K562 (cell line): ENCODE measurements at regions not wholly inside any gene's neighbourhood (a gene's known extent, or its start where the extent isn't known, plus 50 kb on each side); places are given as distances from the start of the nearest gene placed in this dataset.

Experiments used
- ADNP ChIP-seq: fragments of 200-800 bp; sonication (Bioruptor generic); IDR thresholded peaks from 2 replicates; pipeline ENCODE4 v1.6.1; 2016; ENCODE audit warnings: missing genetic modification characterization, missing compliant biosample characterization
- ATF6 ChIP-seq: sonication (generic); formaldehyde crosslinking; IDR thresholded peaks from 2 replicates; pipeline ENCODE4 v1.4.0; 2020; ENCODE audit warnings: mild to moderate bottlenecking, missing genetic modification reagents
- GABPB1 ChIP-seq: sonication (generic); formaldehyde crosslinking; IDR thresholded peaks from 2 replicates; pipeline ENCODE4 v1.8.0; 2022; ENCODE audit warnings: mild to moderate bottlenecking, missing genetic modification reagents
- NR4A1 ChIP-seq, 2 experiments: fragments of 250-450 bp in 1 of 2; fragments of 450-650 bp in 1 of 2; sonication (Bioruptor Pico) in 1 of 2; IDR thresholded peaks; 2 replicates each; pipeline versions ENCODE4 v1.4.0 to v1.6.1; 2016 to 2020; ENCODE audit warnings: mild to moderate bottlenecking in 2 of 2, missing compliant biosample characterization in 1 of 2, missing genetic modification characterization in 1 of 2, moderate library complexity in 1 of 2
- PRPF4 ChIP-seq: fragments of 200-400 bp; formaldehyde crosslinking; IDR thresholded peaks from one replicate; pipeline ENCODE4 v1.6.1; 2017; ENCODE audit warnings: low read length, low read depth, mild to moderate bottlenecking; ENCODE audit not compliant: insufficient read depth, poor library complexity, severe bottlenecking
- USF1 ChIP-seq: sonication (generic); formaldehyde crosslinking; IDR thresholded peaks from 2 replicates; pipeline ENCODE4 v1.9.0; 2022; ENCODE audit warnings: mild to moderate bottlenecking, missing genetic modification reagents
- ZNF280A ChIP-seq: fragments of 450-650 bp; IDR thresholded peaks from 2 replicates; pipeline ENCODE4 v1.6.1; 2018; ENCODE audit warnings: mild to moderate bottlenecking, low read depth; ENCODE audit not compliant: partially characterized antibody
- ZNF740 ChIP-seq, 3 experiments: fragments of 200-800 bp in 1 of 3; sonication (Bioruptor generic) in 1 of 3; sonication (generic) in 1 of 3; formaldehyde crosslinking in 1 of 3; IDR thresholded peaks; 2 replicates each; pipeline versions ENCODE4 v1.6.1 to v1.8.0; 2016 to 2022; ENCODE audit warnings: mild to moderate bottlenecking in 2 of 3, missing compliant biosample characterization in 2 of 3, missing genetic modification characterization in 2 of 3, missing genetic modification reagents in 1 of 3
- TF ChIP-seq, protein P1 (sequence below): sonication (generic); formaldehyde crosslinking; IDR thresholded peaks from 2 replicates; pipeline ENCODE4 v1.8.0; 2022; ENCODE audit warnings: mild to moderate bottlenecking, missing genetic modification reagents, borderline replicate concordance

- TF ChIP-seq NR4A1 (CRISPR knock-in tag; IDR thresholded peaks at IDR 0.05), result no peak
- TF ChIP-seq NR4A1 (tag; IDR thresholded peaks at IDR 0.05), result no peak
- TF ChIP-seq ADNP (tag), result no peak
- no peak for TF ChIP-seq PRPF4
- no peak for TF ChIP-seq USF1
- TF ChIP-seq ATF6, result no peak
- no peak for TF ChIP-seq ZNF740 (CRISPR knock-in tag; IDR thresholded peaks at IDR 0.05)
- no peak for TF ChIP-seq ZNF740 (tag; IDR thresholded peaks at IDR 0.05)
- no peak for TF ChIP-seq GABPB1 (CRISPR knock-in tag)
- no peak for TF ChIP-seq ZNF280A
- TF ChIP-seq, protein P1, sequence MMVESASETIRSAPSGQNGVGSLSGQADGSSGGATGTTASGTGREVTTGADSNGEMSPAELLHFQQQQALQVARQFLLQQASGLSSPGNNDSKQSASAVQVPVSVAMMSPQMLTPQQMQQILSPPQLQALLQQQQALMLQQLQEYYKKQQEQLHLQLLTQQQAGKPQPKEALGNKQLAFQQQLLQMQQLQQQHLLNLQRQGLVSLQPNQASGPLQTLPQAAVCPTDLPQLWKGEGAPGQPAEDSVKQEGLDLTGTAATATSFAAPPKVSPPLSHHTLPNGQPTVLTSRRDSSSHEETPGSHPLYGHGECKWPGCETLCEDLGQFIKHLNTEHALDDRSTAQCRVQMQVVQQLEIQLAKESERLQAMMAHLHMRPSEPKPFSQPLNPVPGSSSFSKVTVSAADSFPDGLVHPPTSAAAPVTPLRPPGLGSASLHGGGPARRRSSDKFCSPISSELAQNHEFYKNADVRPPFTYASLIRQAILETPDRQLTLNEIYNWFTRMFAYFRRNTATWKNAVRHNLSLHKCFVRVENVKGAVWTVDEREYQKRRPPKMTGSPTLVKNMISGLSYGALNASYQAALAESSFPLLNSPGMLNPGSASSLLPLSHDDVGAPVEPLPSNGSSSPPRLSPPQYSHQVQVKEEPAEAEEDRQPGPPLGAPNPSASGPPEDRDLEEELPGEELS (CRISPR knock-in tag), result no peak
Observed at GRCh38 chr11:91880660-91881059, 344.0 kb upstream of the FAT3 start (continued).
